HCT116 (cell line): ENCODE measurements at regions not wholly inside any gene's neighbourhood (a gene's known extent, or its start where the extent isn't known, plus 50 kb on each side); places are given as distances from the start of the nearest gene placed in this dataset.

Experiments used
- ATAC-seq: fragments of 200-7000 bp; cut with Tn5 transposase; 2 replicates; pipeline ENCODE4 v1.9.1; 2020; ENCODE audit warnings: mild to moderate bottlenecking, moderate library complexity
- BruUV-seq: library from RNA; stranded (reverse); fragments of 400-500 nt; replicated peaks from 2 replicates; lab custom pipeline; 2021; lab: Mats Ljungman, UMichigan
- CTCF ChIA-PET: fragments of 300-600 bp; sonication (Branson Sonifier 250); formaldehyde crosslinking; loops from one replicate; lab custom pipeline; 2021; ENCODE audit warnings: antibody characterized with exemption; lab: Charles Lee
- POLR2A ChIA-PET: fragments of 300-600, 350-600 bp; sonication (Branson Sonifier 250); formaldehyde crosslinking; loops from one replicate; lab custom pipeline; 2021; ENCODE audit warnings: antibody characterized with exemption; lab: Charles Lee
- RAD21 ChIA-PET, 2 experiments: fragments of 300-600 bp; sonication (Branson Sonifier 250); formaldehyde crosslinking; loops; one replicate each; lab custom pipeline; 2023; ENCODE audit warnings: low total read pairs in 2 of 2; ENCODE audit not compliant: uncharacterized antibody in 2 of 2, unreplicated experiment in 2 of 2, low non-redundant PET in 1 of 2; lab: Charles Lee
- DNase-seq: peaks from one replicate; pipeline ENCODE4 v3.0.0-alpha.2; 2010; ENCODE audit warnings: low read depth, low spot score
- H2AFZ ChIP-seq: fragments of 200-600 bp; shearing (Covaris generic), sonication (generic); 2 replicates; pipeline ENCODE4 v1.6.1; 2017; ENCODE audit warnings: low read depth, mixed run types, mixed read lengths, antibody characterized with exemption, low read length; ENCODE audit not compliant: poor library complexity, severe bottlenecking
- H3K27ac ChIP-seq: 2 replicates; pipeline ENCODE4 v1.5.1; 2012; ENCODE audit warnings: low read depth, low read length
- H3K27me3 ChIP-seq: fragments of 200-600 bp; sonication (generic); 2 replicates; pipeline ENCODE4 v1.6.1; 2016; ENCODE audit warnings: mixed run types, low read length, mixed read lengths; ENCODE audit not compliant: insufficient read depth
- H3K36me3 ChIP-seq, 2 experiments: fragments of 200-500 bp in 1 of 2; fragments of 200-600 bp in 1 of 2; sonication (Bioruptor generic) in 1 of 2; sonication (generic) in 1 of 2; 2 replicates each; pipeline versions ENCODE4 v1.5.1 to v1.6.1; 2014 to 2016; ENCODE audit warnings: low read length in 2 of 2, inconsistent platforms in 1 of 2, mixed read lengths in 1 of 2, mixed run types in 1 of 2; ENCODE audit not compliant: insufficient read depth in 2 of 2, control insufficient read depth in 1 of 2
- H3K4me1 ChIP-seq, 2 experiments: fragments of 200-600 bp in 1 of 2; sonication (generic) in 1 of 2; 2 replicates each; pipeline versions ENCODE4 v1.5.1 to v1.6.1; 2012 to 2017; ENCODE audit warnings: low read length in 2 of 2, inconsistent platforms in 1 of 2, mild to moderate bottlenecking in 1 of 2, mixed read lengths in 1 of 2, mixed run types in 1 of 2, moderate library complexity in 1 of 2; ENCODE audit not compliant: insufficient read depth in 2 of 2, control insufficient read depth in 1 of 2
- H3K4me2 ChIP-seq: fragments of 200-600 bp; sonication (generic); 2 replicates; pipeline ENCODE4 v1.6.1; 2017; ENCODE audit warnings: mixed run types, low read length, mixed read lengths
- H3K4me3 ChIP-seq, 2 experiments: fragments of 200-600 bp in 1 of 2; sonication (generic) in 1 of 2; replicated peaks in 1 of 2; 2 replicates each; pipeline ENCODE4 v1.5.1; 2011 to 2016; ENCODE audit warnings: low read length in 2 of 2, control low read depth in 1 of 2, low read depth in 1 of 2, mild to moderate bottlenecking in 1 of 2, mixed read lengths in 1 of 2, mixed run types in 1 of 2
- H3K79me2 ChIP-seq: fragments of 200-600 bp; sonication (generic); 2 replicates; pipeline ENCODE4 v1.6.1; 2017; ENCODE audit warnings: mild to moderate bottlenecking, mixed run types, low read length, moderate library complexity, mixed read lengths; ENCODE audit not compliant: insufficient read depth
- H3K9ac ChIP-seq: fragments of 200-600 bp; sonication (generic); 2 replicates; pipeline ENCODE4 v1.6.1; 2016; ENCODE audit warnings: low read length, mixed read lengths
- H3K9me2 ChIP-seq: fragments of 200-600 bp; sonication (generic), shearing (Covaris generic); 2 replicates; pipeline ENCODE4 v1.6.1; 2017; ENCODE audit warnings: mixed run types, mild to moderate bottlenecking, moderate library complexity; ENCODE audit not compliant: insufficient read depth
- H3K9me3 ChIP-seq, 2 experiments: fragments of 200-500 bp in 1 of 2; fragments of 200-600 bp in 1 of 2; sonication (Bioruptor generic) in 1 of 2; sonication (generic) in 1 of 2; 2 replicates each; pipeline ENCODE4 v1.6.1; 2014 to 2017; ENCODE audit warnings: low read length in 2 of 2, mixed read lengths in 2 of 2, inconsistent platforms in 1 of 2, low read depth in 1 of 2, mild to moderate bottlenecking in 1 of 2, mixed run types in 1 of 2, moderate library complexity in 1 of 2; ENCODE audit not compliant: control insufficient read depth in 1 of 2, insufficient read depth in 1 of 2
- H4K20me1 ChIP-seq: fragments of 200-600 bp; sonication (generic), shearing (Covaris generic); 2 replicates; pipeline ENCODE4 v1.6.1; 2017; ENCODE audit warnings: mixed run types, mild to moderate bottlenecking, moderate library complexity; ENCODE audit not compliant: insufficient read depth
- CBX3 ChIP-seq: IDR thresholded peaks from 2 replicates; pipeline ENCODE4 v1.6.1; 2012; ENCODE audit warnings: low read depth
- CEBPB ChIP-seq: IDR thresholded peaks from 2 replicates; pipeline ENCODE4 v1.6.1; 2012; ENCODE audit warnings: low read depth
- ELF1 ChIP-seq: IDR thresholded peaks from 2 replicates; pipeline ENCODE4 v1.6.1; 2012; ENCODE audit warnings: low read depth, borderline replicate concordance
- EZH2phosphoT487 ChIP-seq: fragments of 200-600 bp; IDR thresholded peaks from 2 replicates; pipeline ENCODE4 v1.6.1; 2018; ENCODE audit warnings: antibody characterized with exemption, borderline replicate concordance
- JUND ChIP-seq: IDR thresholded peaks from 2 replicates; pipeline ENCODE4 v1.6.1; 2012
- POLR2AphosphoS5 ChIP-seq: IDR thresholded peaks from 2 replicates; pipeline ENCODE4 v1.6.1; 2011; ENCODE audit warnings: mild to moderate bottlenecking, low read depth, low read length, moderate library complexity
- RAD21 ChIP-seq: IDR thresholded peaks from 2 replicates; pipeline ENCODE4 v1.6.1; 2012; ENCODE audit warnings: low read depth, mild to moderate bottlenecking
- TCF7L2 ChIP-seq: IDR thresholded peaks from 2 replicates; pipeline ENCODE4 v1.7.0; 2011; ENCODE audit warnings: borderline replicate concordance, inconsistent platforms; ENCODE audit not compliant: insufficient read depth, insufficient read length; ENCODE audit errors: extremely low read depth
- YY1 ChIP-seq: IDR thresholded peaks from 2 replicates; pipeline ENCODE4 v1.6.1; 2011; ENCODE audit warnings: low read length, low read depth, moderate library complexity, mild to moderate bottlenecking; ENCODE audit not compliant: insufficient replicate concordance; ENCODE audit errors: extremely low read depth
- ZBTB33 ChIP-seq: IDR thresholded peaks from 2 replicates; pipeline ENCODE4 v1.6.1; 2011; ENCODE audit warnings: mild to moderate bottlenecking, low read length, moderate library complexity; ENCODE audit not compliant: insufficient replicate concordance; ENCODE audit errors: extremely low read depth
- ZNF274 ChIP-seq: fragments of 200-500 bp; sonication (Bioruptor generic); IDR thresholded peaks from 2 replicates; pipeline ENCODE4 v1.6.1; 2014; ENCODE audit warnings: mild to moderate bottlenecking, low read depth, low read length, inconsistent platforms
- intact Hi-C: fragments of 100-400 bp; cut with micrococcal nuclease; formaldehyde crosslinking; loops from 2 replicates; pipeline ENCODE4 v1.10.0; 2022
- TF ChIP-seq, protein P1 (sequence below): IDR thresholded peaks from 2 replicates; pipeline ENCODE4 v1.6.1; 2012; ENCODE audit warnings: low read depth
- TF ChIP-seq, protein P2 (sequence below): IDR thresholded peaks from 2 replicates; pipeline ENCODE4 v1.6.1; 2012
- TF ChIP-seq, protein P3 (sequence below): IDR thresholded peaks from 2 replicates; pipeline ENCODE4 v1.6.1; 2012

DNA sequence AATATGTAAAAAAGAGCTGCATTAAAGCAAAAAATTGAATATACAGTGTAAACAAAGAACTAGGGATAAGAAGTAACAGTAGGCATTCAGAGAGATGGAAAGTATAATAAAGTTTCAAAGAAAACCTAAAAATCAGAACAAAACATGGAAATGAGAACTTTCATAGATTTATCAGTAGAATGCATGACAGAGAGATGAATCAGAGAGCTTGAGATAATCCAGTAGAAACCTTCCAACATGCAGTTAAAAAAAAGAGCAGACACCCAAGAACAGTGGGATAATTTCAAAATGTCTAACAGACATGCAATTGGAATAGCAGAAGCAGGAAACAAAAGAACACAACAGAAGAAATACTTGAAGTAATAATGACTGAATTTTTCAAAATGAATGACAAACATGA, 1384.2 kb downstream of the CDH11 start:
- Histone ChIP-seq H3K36me3 (no peaks in the 10 kb centered on the region), H3K9me3 (peaks cover 0 to 26% of the 10 kb centered on the region in 2 experiments; a peak in 2 of 4 replicates), H4K20me1 (no peaks in the 10 kb centered on the region), H3K9ac (no peak overlapping the region), H3K4me3 (no peak overlapping the region), H3K27me3 (no peaks in the 10 kb centered on the region)
- RAD21 ChIA-PET: no interaction called here
- ATAC-seq: no peak
- intact Hi-C loops: no loop called here
- TF ChIP-seq, protein P1, sequence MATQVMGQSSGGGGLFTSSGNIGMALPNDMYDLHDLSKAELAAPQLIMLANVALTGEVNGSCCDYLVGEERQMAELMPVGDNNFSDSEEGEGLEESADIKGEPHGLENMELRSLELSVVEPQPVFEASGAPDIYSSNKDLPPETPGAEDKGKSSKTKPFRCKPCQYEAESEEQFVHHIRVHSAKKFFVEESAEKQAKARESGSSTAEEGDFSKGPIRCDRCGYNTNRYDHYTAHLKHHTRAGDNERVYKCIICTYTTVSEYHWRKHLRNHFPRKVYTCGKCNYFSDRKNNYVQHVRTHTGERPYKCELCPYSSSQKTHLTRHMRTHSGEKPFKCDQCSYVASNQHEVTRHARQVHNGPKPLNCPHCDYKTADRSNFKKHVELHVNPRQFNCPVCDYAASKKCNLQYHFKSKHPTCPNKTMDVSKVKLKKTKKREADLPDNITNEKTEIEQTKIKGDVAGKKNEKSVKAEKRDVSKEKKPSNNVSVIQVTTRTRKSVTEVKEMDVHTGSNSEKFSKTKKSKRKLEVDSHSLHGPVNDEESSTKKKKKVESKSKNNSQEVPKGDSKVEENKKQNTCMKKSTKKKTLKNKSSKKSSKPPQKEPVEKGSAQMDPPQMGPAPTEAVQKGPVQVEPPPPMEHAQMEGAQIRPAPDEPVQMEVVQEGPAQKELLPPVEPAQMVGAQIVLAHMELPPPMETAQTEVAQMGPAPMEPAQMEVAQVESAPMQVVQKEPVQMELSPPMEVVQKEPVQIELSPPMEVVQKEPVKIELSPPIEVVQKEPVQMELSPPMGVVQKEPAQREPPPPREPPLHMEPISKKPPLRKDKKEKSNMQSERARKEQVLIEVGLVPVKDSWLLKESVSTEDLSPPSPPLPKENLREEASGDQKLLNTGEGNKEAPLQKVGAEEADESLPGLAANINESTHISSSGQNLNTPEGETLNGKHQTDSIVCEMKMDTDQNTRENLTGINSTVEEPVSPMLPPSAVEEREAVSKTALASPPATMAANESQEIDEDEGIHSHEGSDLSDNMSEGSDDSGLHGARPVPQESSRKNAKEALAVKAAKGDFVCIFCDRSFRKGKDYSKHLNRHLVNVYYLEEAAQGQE: no peak
- no peak for TF ChIP-seq EZH2phosphoT487
- TF ChIP-seq, protein P2, sequence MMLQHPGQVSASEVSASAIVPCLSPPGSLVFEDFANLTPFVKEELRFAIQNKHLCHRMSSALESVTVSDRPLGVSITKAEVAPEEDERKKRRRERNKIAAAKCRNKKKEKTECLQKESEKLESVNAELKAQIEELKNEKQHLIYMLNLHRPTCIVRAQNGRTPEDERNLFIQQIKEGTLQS: no peak
- TF ChIP-seq CEBPB: no peak
- no peak for TF ChIP-seq TCF7L2
- TF ChIP-seq RAD21: no peak
- no peak for TF ChIP-seq CBX3
- no peak for TF ChIP-seq POLR2AphosphoS5
- TF ChIP-seq ZBTB33: no peak
- TF ChIP-seq YY1: no peak
- TF ChIP-seq JUND: no peak
- TF ChIP-seq, protein P3, sequence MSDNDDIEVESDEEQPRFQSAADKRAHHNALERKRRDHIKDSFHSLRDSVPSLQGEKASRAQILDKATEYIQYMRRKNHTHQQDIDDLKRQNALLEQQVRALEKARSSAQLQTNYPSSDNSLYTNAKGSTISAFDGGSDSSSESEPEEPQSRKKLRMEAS: no peak
- no peak for TF ChIP-seq ELF1
- TF ChIP-seq ZNF274: no peak
- TF ChIP-seq, all 23 proteins: peak for 0
- BruUV-seq: no TSS peak
- ChIA-PET POLR2A (no interaction called here), CTCF (no interaction called here)
- Histone ChIP-seq H2AFZ (no peak overlapping the region), H3K4me2 (no peak overlapping the region), H3K9me2 (no peaks in the 10 kb centered on the region), H3K4me1 (no peaks in the 10 kb centered on the region), H3K27ac (no peak overlapping the region), H3K79me2 (no peaks in the 10 kb centered on the region)
- DNase-seq: no peak
